ENCODE measurements at regions not wholly inside any gene's neighbourhood (a gene's known extent, or its start where the extent isn't known, plus 50 kb on each side); places are given as distances from the start of the nearest gene placed in this dataset.
"Not testable (repeated sequence)": the region's sequence is repeated elsewhere in the genome, so short reads cannot be mapped to it uniquely, and the experiment has no call there.

GRCh38 chr3:125864532-125864931, 104.4 kb upstream of the ROPN1B start:
- H4K20me1 ChIP-seq (ENCODE audit: insufficient read depth); H3K9me2 ChIP-seq (ENCODE audit: insufficient read depth); H3K4me2 ChIP-seq (ENCODE audit: unreplicated experiment); H3F3A ChIP-seq (ENCODE audit: insufficient read depth); H3K27ac ChIP-seq; H3K79me2 ChIP-seq (ENCODE audit: insufficient read depth); H3K4me3 ChIP-seq; H3K36me3 ChIP-seq (ENCODE audit: low read depth); H3K9ac ChIP-seq; H3K27me3 ChIP-seq (replicated peaks; ENCODE audit: insufficient read depth); DNase-seq; in situ Hi-C loops (cut with MboI); H3K9me3 ChIP-seq (ENCODE audit: low read depth); H2AFZ ChIP-seq; H3K4me1 ChIP-seq (ENCODE audit: insufficient read depth): not testable (repeated sequence)
- WGBS, 2 experiments (ENCODE audit: low coverage in 1 of 2, low lambda C conversion rate in 2 of 2, missing lambda C conversion rate in 2 of 2) = 83 to 89% methylated on average over 4 of the region's 4 CpGs

- WGBS, 2 experiments (ENCODE audit: low coverage in 1 of 2, low lambda C conversion rate in 2 of 2, missing lambda C conversion rate in 2 of 2) = 2 to 6% methylated on average over 12 of the region's 12 CpGs
- H3F3A ChIP-seq (ENCODE audit: insufficient read depth); H3K4me3 ChIP-seq; H3K27me3 ChIP-seq (replicated peaks; ENCODE audit: insufficient read depth); H3K9me3 ChIP-seq (ENCODE audit: low read depth); H4K20me1 ChIP-seq (ENCODE audit: insufficient read depth); H3K79me2 ChIP-seq (ENCODE audit: insufficient read depth); H3K27ac ChIP-seq; H3K9me2 ChIP-seq (ENCODE audit: insufficient read depth); H3K36me3 ChIP-seq (ENCODE audit: low read depth); H3K9ac ChIP-seq; H3K4me1 ChIP-seq (ENCODE audit: insufficient read depth); H2AFZ ChIP-seq; H3K4me2 ChIP-seq (ENCODE audit: unreplicated experiment); in situ Hi-C loops (cut with MboI): not testable (repeated sequence)
- peak; percentile 64 for DNase-seq
Observed at GRCh38 chr3:125886006-125886405, 83.0 kb upstream of the ROPN1B start.

GRCh38 chr3:125899181-125899580, 69.8 kb upstream of the ROPN1B start:
- H3K4me2 ChIP-seq (ENCODE audit: unreplicated experiment); H3F3A ChIP-seq (ENCODE audit: insufficient read depth); H2AFZ ChIP-seq; DNase-seq; H3K4me1 ChIP-seq (ENCODE audit: insufficient read depth); H3K27ac ChIP-seq; H4K20me1 ChIP-seq (ENCODE audit: insufficient read depth); H3K9me3 ChIP-seq (ENCODE audit: low read depth); H3K36me3 ChIP-seq (ENCODE audit: low read depth); H3K4me3 ChIP-seq; H3K79me2 ChIP-seq (ENCODE audit: insufficient read depth); H3K9me2 ChIP-seq (ENCODE audit: insufficient read depth); H3K9ac ChIP-seq; in situ Hi-C loops (cut with MboI); H3K27me3 ChIP-seq (replicated peaks; ENCODE audit: insufficient read depth): not testable (repeated sequence)
- WGBS, 2 experiments (ENCODE audit: low coverage in 1 of 2, low lambda C conversion rate in 2 of 2, missing lambda C conversion rate in 2 of 2) = 84 to 90% methylated on average over 6 of the region's 6 CpGs

GRCh38 chr3:125901473-125901872, 67.5 kb upstream of the ROPN1B start:
- H3K9me2 ChIP-seq (ENCODE audit: insufficient read depth); H3K27ac ChIP-seq; H3K9me3 ChIP-seq (ENCODE audit: low read depth); H2AFZ ChIP-seq; H3K4me2 ChIP-seq (ENCODE audit: unreplicated experiment); H3K4me1 ChIP-seq (ENCODE audit: insufficient read depth); H3K27me3 ChIP-seq (replicated peaks; ENCODE audit: insufficient read depth); H4K20me1 ChIP-seq (ENCODE audit: insufficient read depth); in situ Hi-C loops (cut with MboI); H3K36me3 ChIP-seq (ENCODE audit: low read depth); H3K79me2 ChIP-seq (ENCODE audit: insufficient read depth); DNase-seq; H3K9ac ChIP-seq; H3K4me3 ChIP-seq; H3F3A ChIP-seq (ENCODE audit: insufficient read depth): not testable (repeated sequence)
- WGBS, 2 experiments (ENCODE audit: low coverage in 1 of 2, low lambda C conversion rate in 2 of 2, missing lambda C conversion rate in 2 of 2) = 92% methylated on average over 10 of the region's 10 CpGs

- H3K9ac ChIP-seq; H3K4me1 ChIP-seq (ENCODE audit: insufficient read depth); in situ Hi-C loops (cut with MboI); H3K9me2 ChIP-seq (ENCODE audit: insufficient read depth); H3K36me3 ChIP-seq (ENCODE audit: low read depth); H3K4me3 ChIP-seq; H2AFZ ChIP-seq; H3K9me3 ChIP-seq (ENCODE audit: low read depth); H4K20me1 ChIP-seq (ENCODE audit: insufficient read depth); DNase-seq; H3F3A ChIP-seq (ENCODE audit: insufficient read depth); H3K79me2 ChIP-seq (ENCODE audit: insufficient read depth); H3K4me2 ChIP-seq (ENCODE audit: unreplicated experiment); H3K27me3 ChIP-seq (replicated peaks; ENCODE audit: insufficient read depth); H3K27ac ChIP-seq: not testable (repeated sequence)
- 95 to 97% methylated on average over 19 to 29 of the region's 29 CpGs for WGBS, 2 experiments (ENCODE audit: low coverage in 1 of 2, low lambda C conversion rate in 2 of 2, missing lambda C conversion rate in 2 of 2)
Observed at GRCh38 chr3:125903780-125904455, 65.1 kb upstream of the ROPN1B start.

GRCh38 chr3:125907279-125907678, 61.7 kb upstream of the ROPN1B start:
- H3K9me2 ChIP-seq (ENCODE audit: insufficient read depth); H2AFZ ChIP-seq; H3K27me3 ChIP-seq (replicated peaks; ENCODE audit: insufficient read depth); H3K27ac ChIP-seq; H3K9me3 ChIP-seq (ENCODE audit: low read depth); H3K36me3 ChIP-seq (ENCODE audit: low read depth); DNase-seq; H3K4me1 ChIP-seq (ENCODE audit: insufficient read depth); H3F3A ChIP-seq (ENCODE audit: insufficient read depth); in situ Hi-C loops (cut with MboI); H4K20me1 ChIP-seq (ENCODE audit: insufficient read depth); H3K4me3 ChIP-seq; H3K9ac ChIP-seq; H3K79me2 ChIP-seq (ENCODE audit: insufficient read depth); H3K4me2 ChIP-seq (ENCODE audit: unreplicated experiment): not testable (repeated sequence)
- 78 to 82% methylated on average over 5 of the region's 5 CpGs for WGBS, 2 experiments (ENCODE audit: low coverage in 1 of 2, low lambda C conversion rate in 2 of 2, missing lambda C conversion rate in 2 of 2)

- H3K9ac ChIP-seq; in situ Hi-C loops (cut with MboI); H3K27ac ChIP-seq; H3K4me3 ChIP-seq; H2AFZ ChIP-seq; H3K9me2 ChIP-seq (ENCODE audit: insufficient read depth); H3K4me2 ChIP-seq (ENCODE audit: unreplicated experiment); H3F3A ChIP-seq (ENCODE audit: insufficient read depth); H3K27me3 ChIP-seq (replicated peaks; ENCODE audit: insufficient read depth); DNase-seq; H4K20me1 ChIP-seq (ENCODE audit: insufficient read depth); H3K9me3 ChIP-seq (ENCODE audit: low read depth); H3K79me2 ChIP-seq (ENCODE audit: insufficient read depth); H3K36me3 ChIP-seq (ENCODE audit: low read depth): not testable (repeated sequence)
- 98 to 100% methylated on average over 6 of the region's 6 CpGs for WGBS, 2 experiments (ENCODE audit: low coverage in 1 of 2, low lambda C conversion rate in 2 of 2, missing lambda C conversion rate in 2 of 2)
- H3K4me1 ChIP-seq (ENCODE audit: insufficient read depth) = peaks cover 15% of the 10 kb centered on the region; the same call in 1 of the 2 replicates
Observed at GRCh38 chr3:125910851-125911250, 58.1 kb upstream of the ROPN1B start.

Measured in GM23248 (cell line).